ENCODE measurements at regions not wholly inside any gene's neighbourhood (a gene's known extent, or its start where the extent isn't known, plus 50 kb on each side); places are given as distances from the start of the nearest gene placed in this dataset.

DNA sequence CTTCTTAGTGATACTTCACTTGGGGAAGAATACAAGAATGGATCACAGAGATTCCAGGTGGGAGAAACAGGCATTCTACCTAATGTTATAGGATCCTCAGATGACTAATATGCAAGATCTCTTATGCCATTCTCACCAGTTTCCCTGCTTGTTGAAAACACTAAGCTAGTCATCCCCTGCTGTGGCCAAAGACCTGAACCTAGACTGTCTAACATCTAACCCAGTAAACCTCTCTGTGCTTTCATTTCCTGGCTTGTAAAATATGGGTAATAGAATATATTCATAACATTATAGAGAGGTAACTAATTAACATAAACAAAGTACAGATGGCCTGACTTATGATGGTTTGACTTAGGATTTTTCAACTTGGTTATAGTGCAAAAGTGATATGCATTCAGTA lies 776.3 kb downstream of the TUSC7 start:
- DNase-seq = no peak

DNA sequence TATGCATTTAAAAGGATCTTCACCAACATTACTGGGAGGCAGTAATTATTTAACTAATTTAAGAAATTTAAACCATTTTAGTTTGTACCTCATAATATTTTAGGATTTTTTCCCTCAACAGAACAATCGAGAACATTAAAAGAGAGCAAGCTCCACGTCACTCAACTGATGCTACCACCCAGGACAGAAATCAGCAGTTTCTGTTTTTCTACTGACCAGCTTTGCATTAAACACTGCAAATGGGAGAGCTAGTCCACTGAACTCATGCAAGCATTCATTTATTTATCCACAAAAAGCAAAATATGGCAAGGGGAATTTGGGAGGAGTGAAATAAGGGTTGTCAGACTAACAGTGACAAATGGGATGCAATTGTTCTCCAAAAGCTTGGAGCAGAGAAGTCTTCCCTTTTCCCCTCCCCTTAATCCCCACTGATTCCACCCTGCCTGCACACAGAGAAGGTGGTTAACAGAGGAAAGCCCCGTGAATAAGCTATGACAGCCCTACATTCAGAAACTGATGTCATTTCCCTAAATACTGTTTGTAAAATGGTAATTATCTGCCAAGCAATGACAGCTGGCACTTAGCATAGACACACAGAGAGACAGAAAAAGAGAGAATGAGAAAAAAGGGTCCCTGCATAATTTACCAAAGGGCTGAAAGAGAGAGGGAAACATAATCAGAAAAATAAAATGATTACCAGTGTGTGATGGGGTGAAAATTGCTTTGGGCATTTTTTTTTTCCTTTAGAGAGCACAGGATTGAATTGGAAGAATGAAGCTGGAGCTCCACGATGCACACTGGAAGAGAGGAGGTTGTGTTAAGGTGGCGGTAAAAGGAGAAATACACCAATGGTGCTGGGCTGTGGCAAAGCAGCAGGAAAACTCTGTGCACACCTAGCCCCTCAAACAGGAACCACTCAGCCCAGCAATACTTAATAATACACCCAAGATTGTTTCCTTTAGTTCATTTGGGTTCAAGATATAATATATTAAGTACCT lies 777.4 kb downstream of the TUSC7 start:
- DNase-seq = no peak

DNA sequence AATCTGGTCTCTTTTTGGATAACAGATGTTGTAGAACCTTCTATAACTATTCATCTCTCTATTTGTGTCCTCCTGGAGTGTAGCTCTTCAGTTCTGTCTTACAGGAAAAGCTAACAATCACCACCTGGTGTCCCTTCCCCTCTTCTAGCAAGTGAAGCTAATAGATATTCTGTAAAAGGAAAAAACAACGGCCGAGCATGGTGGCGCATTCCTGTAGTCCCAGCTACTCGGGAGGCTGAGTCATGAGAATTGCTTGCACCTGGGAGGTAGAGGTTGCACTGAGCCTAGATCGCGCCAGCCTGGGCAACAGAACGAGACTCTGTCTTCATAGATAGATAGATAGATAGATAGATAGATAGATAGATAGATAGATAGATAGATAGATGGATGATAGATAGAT lies 779.4 kb downstream of the TUSC7 start:
- no peak for DNase-seq

DNA sequence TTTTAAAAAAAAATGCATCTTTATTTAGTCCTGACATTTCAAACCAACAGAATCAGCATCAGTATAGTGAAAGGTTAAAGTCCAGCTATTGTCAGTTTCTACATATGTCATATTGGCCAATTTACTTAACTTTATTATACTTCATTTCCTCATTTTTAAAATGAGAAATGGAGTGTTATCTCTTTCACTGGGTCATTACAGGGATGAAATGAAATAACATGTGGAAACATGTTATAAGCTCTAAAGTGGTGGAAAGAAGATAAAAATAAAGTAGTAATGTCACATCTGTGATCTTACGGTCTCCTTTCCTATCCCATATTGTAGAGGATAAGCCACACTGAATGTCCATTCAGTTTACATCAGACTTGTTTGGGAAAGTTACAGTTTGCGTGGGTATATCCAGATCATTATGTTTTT lies 780.1 kb downstream of the TUSC7 start:
- no peak for DNase-seq

DNA sequence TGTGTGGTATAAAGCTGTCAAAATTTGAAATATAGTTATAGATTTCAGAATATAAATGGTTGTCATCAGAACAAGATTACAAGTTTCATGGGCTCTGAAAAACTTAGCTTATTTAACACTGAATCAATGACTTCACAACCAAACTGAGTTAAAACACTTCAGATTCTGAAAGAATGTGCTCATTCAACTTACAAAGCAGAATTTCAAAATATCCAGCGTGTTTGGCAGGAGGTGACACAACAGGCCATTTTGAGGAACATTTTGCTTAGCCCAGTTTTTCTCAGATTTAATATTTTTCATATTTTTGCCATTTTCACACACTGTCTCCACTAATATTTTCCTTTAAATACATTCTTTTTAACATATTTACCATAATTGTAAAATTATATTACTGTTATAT lies 781.1 kb downstream of the TUSC7 start:
- DNase-seq = no peak

DNA sequence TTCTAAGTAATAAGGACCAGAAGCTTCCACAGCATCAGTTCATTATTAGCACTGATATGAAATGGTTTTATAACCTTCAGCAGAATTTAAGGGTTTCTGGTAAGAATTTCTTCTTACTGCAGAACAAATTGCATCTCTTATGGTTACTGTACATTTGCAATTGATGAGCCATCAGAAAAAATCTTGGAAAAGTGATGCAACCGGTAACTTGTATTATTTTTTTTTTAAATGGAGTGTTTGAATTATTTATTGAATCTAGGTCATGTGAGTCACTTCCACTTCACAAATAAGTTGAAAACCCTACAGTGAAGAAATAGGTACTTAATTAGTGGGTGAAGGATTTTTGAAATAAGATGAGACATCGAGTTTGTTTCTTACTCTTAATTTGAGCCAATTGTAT lies 786.0 kb downstream of the TUSC7 start:
- no peak for DNase-seq

DNA sequence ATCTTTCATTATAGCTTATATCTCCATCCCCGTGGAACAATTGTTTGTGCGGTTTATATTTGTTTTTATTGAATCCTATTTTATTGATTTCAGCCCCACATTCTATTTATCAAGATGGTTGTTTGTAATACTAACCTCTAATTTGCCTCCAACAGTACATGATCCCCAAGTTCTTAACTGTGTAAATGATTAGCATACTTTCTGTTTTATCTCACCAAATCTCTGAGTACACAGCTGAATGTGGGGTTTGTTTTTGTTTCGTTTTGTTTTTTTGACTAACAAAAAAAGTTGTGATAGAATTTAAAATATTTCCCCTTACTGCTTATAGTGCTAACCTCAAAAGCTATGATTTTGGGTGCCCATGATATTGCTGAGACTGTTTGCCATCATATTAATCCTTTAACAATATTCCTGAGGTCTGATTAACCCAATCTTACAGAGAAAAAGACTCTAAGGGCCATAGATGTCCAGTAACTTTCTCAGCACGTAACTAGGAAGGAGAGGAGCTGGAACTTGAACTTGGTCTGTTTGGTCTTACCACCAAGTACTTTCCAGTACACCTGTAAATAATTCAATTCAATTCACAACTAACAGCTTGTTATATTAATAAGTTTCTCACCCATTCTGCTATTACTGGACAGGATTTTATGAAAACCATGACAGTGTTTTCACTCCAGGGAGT lies 789.8 kb downstream of the TUSC7 start:
- no peak for DNase-seq

DNA sequence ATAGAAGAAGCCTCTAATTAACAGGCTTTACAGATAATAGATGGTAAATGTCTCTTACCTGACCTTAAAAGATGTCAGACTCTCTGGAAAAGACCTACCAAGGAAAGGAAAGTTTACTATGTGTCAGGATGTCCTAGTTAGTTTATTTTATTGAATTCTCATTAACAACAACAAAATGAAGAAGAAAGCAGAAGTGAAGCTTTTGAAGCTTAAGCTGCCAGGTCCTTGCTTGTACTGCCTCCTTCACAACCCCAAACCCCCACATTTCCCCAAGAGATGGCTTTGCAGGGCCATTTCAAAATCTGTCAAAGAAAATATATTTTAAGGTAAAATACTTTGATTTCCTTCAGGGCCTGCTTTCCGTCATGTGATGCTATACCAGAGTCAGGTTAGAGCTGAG lies 798.4 kb downstream of the TUSC7 start:
- no peak for DNase-seq

DNA sequence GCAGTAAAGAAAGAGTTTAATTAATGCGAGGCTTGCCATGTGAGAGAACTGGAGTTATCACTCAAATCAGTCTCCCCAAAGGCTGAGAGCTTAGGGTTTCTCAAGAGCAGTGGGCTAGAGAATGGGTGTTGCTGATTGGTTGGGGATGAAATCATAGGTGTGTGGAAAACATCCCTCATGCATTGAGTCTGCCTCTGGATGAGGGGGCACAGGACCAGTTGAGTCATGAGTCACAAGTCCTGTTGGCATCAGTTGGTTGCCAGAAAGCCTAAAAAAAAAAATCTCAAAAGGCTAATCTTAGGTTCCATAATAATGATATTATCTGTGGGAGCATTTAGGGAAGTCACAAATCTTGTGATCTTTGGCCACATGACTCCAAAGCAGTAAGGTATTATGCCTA lies 800.3 kb downstream of the TUSC7 start:
- no peak for DNase-seq

DNA sequence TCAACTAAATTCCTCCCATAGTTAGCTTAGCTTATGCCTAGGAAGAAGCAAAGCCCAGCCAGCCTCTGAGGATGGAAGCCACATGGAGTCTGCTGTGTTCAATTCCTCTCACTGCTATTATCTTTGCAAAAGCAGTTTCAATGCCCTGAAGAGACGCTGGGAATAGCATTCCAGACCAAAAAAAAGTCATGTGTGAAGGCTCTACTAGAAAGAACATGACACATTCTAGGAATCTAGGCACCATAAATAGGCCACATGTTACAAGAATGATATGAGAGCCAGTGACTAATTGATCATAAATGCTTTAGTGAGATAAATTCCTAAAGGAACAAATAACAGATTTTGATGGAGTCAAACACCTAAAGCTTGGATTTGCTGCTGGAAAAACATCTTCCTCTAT lies 800.8 kb downstream of the TUSC7 start:
- no peak for DNase-seq

DNA sequence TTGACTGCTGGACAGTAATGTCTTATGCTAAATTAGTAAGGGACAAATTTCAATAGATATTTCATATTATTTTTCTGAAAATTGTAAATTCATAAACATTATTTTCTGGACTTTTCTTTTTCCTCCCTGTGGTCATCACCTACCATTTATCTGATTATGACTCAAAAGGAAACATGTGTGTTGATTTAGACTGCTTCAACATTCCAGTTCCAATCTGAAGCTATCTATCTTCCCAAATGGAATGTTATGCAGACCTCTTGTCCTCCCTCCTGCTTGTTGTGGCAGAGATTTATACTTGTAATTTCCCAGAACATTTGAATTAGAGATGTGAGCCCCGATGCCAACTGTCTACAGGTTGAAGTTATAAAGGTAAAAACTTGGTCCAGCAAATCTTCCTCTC lies 803.4 kb downstream of the TUSC7 start:
- no peak for DNase-seq

DNA sequence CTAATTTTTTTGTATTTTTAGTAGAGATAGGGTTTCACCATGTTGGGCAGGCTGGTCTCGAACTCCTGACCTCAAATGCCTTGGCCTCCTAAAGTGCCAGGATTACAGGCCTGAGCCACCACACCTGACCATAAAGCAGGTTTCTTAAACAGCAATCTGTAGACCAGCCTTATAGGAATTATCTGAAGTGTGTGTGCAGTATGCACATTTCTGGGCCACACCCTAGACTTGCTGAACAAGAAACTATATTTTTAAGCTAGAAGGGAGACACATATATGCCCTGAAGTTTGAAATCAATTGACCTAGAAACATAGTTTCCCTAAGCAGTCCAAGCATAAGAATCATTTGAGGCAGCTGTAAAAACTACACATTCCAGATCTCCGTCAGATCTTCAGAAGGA lies 805.7 kb downstream of the TUSC7 start:
- DNase-seq = no peak

DNA sequence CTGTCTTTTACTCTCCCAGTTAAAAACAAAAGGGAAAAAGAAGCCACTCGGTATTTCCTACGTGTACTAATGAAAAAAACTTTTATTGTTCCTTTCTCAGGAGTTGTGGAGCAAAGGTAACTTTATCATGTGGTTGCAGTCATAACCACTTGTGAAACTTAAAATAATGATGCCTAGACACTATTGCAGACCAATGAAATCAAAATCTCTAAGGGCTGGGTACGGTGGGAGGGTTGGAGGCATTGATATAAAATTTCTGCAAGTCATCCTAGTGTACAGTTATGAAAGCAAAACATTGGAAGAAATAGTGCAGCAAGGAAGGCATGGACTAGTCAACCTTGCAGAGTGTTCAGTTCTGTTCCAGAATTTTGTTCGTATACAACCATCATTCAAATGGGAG lies 808.8 kb downstream of the TUSC7 start:
- DNase-seq = no peak

DNA sequence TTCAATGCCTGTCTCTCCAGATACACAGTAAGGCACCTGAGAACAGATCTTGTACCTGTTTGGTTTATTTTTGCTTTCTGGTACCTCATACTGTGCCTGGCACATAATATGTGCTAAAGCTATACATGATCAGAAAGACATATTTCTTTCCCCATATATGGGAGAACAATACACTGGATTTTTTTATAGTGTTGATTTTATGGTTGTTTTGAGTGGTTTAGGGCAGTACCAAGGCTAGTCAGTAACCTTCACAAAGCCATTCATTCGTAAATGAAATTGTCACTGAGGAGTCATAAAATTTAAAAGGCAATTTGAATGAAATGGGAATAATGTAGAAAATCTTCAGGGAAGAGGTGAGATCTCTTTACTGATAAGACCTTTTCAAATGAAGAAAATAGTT lies 810.2 kb downstream of the TUSC7 start:
- DNase-seq = no peak

DNA sequence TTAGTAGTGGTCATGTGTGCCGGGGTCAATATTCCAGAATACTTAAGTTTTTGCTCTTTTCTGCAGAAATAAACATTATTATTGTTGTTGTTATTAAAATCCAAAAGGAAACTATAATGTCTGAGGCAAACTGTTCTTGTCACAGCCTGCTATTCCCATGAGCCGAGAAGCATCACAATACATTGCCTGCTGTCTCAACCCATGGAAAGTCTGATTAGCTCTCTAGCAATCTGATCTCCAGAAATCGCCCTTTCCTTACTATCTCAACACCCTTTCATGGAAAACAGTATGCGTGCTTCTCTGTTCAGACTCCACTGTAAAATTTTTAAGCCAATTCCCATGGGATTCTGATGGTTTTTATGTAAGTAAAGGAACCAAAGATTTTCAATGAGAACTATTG lies 811.0 kb downstream of the TUSC7 start:
- no peak for DNase-seq

DNA sequence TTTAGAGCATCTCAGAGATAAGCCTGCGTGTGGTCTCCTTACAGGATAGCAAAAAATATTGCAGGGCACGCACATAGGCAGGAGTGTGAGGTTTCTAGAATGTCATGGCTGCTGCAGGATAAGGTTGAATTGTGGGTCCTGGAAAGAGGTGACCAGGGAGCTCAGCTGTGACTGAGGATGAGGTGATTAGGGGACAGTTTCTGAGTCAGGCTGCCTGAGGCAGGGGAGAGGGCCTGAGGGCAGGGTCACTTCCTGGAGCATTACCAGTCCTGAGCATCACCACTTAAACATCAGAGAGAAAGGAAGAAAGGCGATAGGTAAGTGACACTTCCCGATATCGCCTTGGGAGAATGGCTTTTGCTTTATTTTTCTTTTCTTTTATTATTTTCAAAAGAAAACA lies 813.8 kb downstream of the TUSC7 start:
- DNase-seq = no peak

DNA sequence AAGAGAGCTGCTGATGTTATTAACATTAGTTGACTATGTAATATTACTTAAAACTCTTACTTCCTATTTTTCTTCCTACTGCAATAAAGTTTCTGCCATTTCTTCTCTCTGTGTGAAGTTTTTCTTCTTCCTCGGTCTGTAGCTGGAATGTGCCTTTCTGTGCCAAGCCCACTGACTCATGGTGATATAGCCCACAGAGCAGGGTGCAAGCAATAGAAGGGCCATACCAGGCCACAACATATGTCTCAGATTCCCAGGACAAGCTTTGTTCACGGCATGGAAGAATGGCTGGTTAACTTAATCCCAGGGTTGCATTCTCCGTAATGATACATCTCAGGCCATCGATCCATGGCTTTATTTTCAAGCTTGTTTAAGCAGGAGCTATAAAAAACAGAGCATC lies 815.3 kb downstream of the TUSC7 start:
- DNase-seq = no peak

DNA sequence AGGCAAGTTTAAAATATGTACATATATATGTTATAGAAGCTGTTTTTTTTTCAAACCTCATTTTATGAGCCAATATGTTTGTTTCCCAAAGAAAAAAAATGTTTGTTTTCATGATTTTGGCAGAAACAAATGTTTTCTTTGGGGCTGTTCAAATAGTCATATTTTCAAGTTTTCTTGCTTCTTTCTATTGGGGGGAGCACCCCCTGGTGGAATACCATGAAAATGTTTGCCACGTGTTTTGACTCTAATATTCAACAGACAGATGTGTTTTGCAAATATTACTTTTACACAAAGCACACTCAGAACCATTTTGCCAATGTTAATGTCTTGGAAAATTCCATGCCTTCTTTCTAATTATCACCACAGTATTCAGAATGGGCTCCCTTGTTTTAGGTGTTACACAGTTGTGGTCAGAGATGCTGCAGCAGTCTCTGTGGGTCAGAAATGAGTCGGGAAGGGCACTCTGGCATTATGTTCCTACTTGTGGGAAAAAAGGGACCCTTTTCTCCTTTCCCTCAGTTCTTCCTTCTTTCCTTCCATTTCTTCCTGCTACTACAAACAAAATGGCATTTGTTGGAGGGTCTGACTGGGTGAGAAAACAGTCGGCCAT lies 817.0 kb downstream of the TUSC7 start:
- DNase-seq = peak; percentile 42

DNA sequence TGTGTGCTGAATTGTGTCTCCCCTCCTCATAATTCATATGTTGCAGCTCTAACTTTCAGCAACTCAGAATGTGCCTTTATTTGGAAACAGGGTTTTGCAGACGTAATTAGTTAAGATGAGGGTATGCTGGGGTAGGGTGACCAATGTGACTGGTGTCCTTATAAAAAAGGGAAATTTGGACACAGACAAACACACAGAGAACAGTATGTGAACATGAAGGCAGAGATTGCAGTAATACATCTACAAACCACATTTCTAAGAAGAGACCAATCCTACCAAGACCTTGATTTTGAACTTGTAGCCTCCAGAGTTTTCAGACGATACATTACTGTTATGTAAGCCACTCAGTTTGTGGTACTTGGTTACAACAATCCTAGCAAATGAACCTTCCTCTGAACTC lies 817.8 kb downstream of the TUSC7 start:
- DNase-seq = no peak

DNA sequence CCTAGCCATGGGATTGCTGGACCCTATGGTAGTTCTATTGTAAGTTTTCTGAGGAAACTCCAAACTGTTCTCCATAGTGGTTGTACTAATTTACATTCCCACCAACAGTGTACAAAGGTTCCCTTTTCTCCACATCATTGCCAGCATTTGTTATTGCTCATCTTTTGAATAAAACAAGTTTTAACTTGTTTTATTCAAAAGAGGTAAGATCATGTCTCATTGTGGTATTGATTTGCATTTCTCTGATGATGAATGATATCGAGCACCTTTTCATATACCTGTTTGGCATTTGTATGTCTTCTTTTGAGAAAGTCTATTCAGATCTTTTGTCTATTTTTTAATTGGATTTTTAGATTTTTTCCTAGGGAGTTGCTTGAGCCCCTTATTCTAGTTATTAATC lies 819.1 kb downstream of the TUSC7 start:
- no peak for DNase-seq

DNA sequence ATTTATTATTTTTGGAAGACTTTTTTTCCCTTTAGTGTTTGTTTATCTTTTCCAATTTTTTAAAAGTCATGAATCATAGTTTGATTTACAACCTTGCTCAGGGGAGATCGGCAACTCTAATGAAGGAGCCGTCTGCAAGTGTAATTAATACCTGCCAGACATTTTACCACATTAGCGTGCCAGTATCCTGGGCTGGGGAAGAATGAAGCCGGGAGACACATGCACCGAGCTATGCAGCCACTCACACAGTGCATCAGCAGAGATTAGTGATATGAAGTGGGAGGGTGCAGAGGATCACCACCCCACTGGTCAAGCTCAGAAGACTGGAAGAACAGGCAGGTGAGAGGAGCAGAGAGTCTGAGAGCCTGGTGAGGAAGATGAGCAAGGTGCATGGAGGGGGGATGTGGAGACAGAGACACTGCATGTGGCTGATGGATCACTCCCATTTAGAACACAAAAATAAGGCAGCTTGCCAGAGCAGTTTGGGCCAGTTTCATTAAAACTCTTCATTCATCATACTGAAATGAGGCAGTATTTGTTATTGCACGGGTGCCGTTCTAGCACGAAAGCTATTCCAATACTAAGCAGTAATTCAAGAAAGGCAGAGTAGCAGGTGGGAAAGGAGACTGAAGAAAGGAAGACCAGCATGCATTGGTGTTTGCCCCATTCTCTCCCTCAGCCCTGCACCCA lies 821.6 kb downstream of the TUSC7 start:
- no peak for DNase-seq

DNA sequence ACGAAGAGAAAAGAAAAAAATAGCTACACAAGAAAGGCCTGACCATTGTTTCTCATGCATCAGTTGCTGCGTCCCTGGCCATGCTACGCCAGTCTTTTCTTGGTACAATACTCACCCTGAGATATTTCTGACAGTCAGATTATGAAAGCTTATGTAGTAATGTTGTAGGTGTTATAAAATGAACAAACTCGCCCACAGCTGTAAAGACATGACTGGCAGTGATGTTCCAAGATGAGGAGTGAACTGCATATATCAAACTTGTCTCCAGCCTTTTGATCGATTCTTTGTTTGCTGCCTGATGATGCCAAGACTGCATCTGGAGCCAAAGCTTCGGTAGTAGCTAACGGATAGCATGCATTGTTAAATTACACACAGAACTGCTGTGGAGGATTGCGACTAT lies 822.7 kb downstream of the TUSC7 start:
- no peak for DNase-seq

DNA sequence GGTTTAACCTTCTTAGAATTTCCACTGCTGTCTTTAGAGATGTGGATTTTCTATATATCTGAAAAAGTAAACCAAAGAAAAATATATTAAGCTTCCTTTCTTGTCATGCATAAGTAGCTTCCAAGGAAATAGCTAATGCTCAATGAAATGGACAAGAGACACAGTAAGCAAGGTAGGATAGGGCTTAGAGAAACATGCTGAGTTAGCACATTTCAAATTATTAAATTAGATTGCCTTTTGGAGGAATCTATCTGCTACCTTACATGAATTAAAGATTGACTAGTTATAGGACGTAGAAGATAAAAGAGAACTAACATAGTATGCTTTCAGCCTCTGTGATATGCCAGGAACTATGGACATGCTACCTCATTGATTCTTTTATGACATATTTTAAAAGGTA lies 824.6 kb downstream of the TUSC7 start:
- no peak for DNase-seq

Data from hematopoietic multipotent progenitor cell treated with erythropoietin and hydrocortisone succinate and interleukin-3 and kit ligand, for 6 days (in vitro differentiated cells).